Heart left ventricle (tissue), 13 donors: ENCODE measurements at regions not wholly inside any gene's neighbourhood (a gene's known extent, or its start where the extent isn't known, plus 50 kb on each side); places are given as distances from the start of the nearest gene placed in this dataset.
"Not testable (repeated sequence)": the region's sequence is repeated elsewhere in the genome, so short reads cannot be mapped to it uniquely, and the experiment has no call there.

ENCODE experiments used
- POLR2A ChIP-seq, 2 donors: fragments of 450-650 bp; IDR thresholded peaks; one replicate each; pipeline ENCODE4 v1.6.1; 2017; ENCODE audit warnings: antibody characterized with exemption in 2 of 2, mild to moderate bottlenecking in 2 of 2, moderate library complexity in 2 of 2
- TF ChIP-seq, protein P1 (sequence below), 12 donors: fragments of 200-600 bp; sonication (generic) in 4 of 12; IDR thresholded peaks; one replicate each; pipeline versions ENCODE4 v1.5.0 to v1.8.0; 2018 to 2022; ENCODE audit warnings: antibody characterized with exemption in 12 of 12, mild to moderate bottlenecking in 5 of 12
- donor health status: ischemic (EF 13 %, LVEDD 7.1; RV severe dilation, severe dysfunction).
- donor health status: DM: no; HTN: yes; CAD: no.
- donor health status: DM: no; HTN: no; CAD: no.
- donor health status: ischemic (EF 25% LVEDD 6.9; RV normal size, moderate dysfunction).
- donor health status: ischemic (EF 25% LVEDD 5.7; RV mildly dilated, moderate dysfunction).
- donor health status: ischemic (EF 35%, LVEDD 5.7; RV mildly dilated, moderate dysfunction).
- donor health status: nonischemic (EF 11% LVEDD 7.7; RV severe dilation, severe dysfunction).
- donor health status: DM: yes; HTN: yes; CAD: no.
- donor health status: PGD.
- donor health status: ischemic (EF 29% LVEDD 5.4; RV normal size, mild dysfunction).
- donor health status: nonischemic (EF 23%, LVEDD 6.1; RV moderate dilation, normal function).

GRCh38 chr16:29137894-29138662 lies 153.2 kb downstream of the LAT start:
- TF ChIP-seq POLR2A (IDR thresholded peaks at IDR 0.05) = not testable (repeated sequence)
- TF ChIP-seq, protein P1, sequence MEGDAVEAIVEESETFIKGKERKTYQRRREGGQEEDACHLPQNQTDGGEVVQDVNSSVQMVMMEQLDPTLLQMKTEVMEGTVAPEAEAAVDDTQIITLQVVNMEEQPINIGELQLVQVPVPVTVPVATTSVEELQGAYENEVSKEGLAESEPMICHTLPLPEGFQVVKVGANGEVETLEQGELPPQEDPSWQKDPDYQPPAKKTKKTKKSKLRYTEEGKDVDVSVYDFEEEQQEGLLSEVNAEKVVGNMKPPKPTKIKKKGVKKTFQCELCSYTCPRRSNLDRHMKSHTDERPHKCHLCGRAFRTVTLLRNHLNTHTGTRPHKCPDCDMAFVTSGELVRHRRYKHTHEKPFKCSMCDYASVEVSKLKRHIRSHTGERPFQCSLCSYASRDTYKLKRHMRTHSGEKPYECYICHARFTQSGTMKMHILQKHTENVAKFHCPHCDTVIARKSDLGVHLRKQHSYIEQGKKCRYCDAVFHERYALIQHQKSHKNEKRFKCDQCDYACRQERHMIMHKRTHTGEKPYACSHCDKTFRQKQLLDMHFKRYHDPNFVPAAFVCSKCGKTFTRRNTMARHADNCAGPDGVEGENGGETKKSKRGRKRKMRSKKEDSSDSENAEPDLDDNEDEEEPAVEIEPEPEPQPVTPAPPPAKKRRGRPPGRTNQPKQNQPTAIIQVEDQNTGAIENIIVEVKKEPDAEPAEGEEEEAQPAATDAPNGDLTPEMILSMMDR (IDR thresholded peaks at IDR 0.05) = not testable (repeated sequence)
